Right ventricle myocardium inferior (tissue), 1 donor: ENCODE measurements at regions not wholly inside any gene's neighbourhood (a gene's known extent, or its start where the extent isn't known, plus 50 kb on each side); places are given as distances from the start of the nearest gene placed in this dataset.

Source experiments
- ATAC-seq: fragments of 200-7000 bp; cut with Tn5 transposase; one replicate; pipeline ENCODE4 v1.9.1; 2020; ENCODE audit warnings: mild to moderate bottlenecking, moderate library complexity
- DNase-seq: peaks from one replicate; pipeline ENCODE4 v3.0.0; 2021; ENCODE audit errors: missing footprints
- intact Hi-C: fragments of 100-400 bp; cut with DNase I; formaldehyde crosslinking; loops from one replicate; pipeline ENCODE4 v1.11.0; 2022
- donor health status: DM: no; HTN: yes; CAD: no; lungs with severe emphysema.

- intact Hi-C loops, result no loop called here
- no peak for ATAC-seq
Observed at GRCh38 chr19:31706691-31707620, 357.7 kb upstream of the TSHZ3 start.

GRCh38 chr19:31708520-31708919, 359.3 kb upstream of the TSHZ3 start:
- DNase-seq, result no peak
- intact Hi-C loops, result no loop called here
- no peak for ATAC-seq

More at GRCh38 chr19:31706691-31707620, 357.7 kb upstream of the TSHZ3 start:
- DNase-seq, result no peak

GRCh38 chr19:31709476-31709875, 360.2 kb upstream of the TSHZ3 start:
- intact Hi-C loops, result no loop called here
- DNase-seq, result no peak
- no peak for ATAC-seq

DNA sequence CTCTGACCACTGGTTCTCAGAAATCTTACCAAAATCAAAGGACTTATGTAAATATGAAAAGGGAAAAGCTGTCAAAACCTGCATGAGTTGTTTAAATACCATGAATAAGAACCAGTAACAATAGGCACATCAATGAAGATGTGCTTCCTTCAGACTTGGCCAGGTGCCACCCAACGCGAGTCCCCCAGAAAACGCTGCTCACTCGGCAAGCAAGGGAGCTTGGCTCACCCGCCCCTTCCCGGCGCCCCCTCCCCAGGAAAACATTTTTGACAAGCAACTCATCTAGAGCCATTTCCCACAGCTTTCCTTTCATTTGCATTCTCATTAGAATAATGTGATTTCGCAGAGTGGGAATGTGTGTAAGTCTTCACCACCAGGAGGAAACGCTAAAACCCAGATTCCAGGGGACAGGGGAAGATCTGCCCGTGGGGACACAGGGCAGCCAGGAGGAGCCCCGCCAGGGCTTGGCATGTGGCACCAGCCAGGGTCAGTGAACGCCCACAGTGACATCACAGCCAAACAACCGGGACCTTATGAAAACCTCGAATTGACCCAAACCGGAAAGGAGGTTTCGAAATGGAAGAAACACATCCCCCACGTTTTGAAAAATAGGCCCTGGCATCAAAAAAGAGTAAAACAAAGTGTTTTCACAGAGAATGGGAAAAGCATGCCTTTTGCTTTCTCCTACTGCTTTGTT, 366.2 kb upstream of the TSHZ3 start:
- no peak for DNase-seq
- intact Hi-C loops, result no loop called here
- ATAC-seq, result no peak

GRCh38 chr19:31716826-31717225, 367.6 kb upstream of the TSHZ3 start:
- intact Hi-C loops, result no loop called here
- no peak for ATAC-seq
- DNase-seq, result no peak

- no peak for ATAC-seq
- intact Hi-C loops, result no loop called here
- DNase-seq, result no peak
Observed at GRCh38 chr19:31717269-31717923, 368.2 kb upstream of the TSHZ3 start.

- intact Hi-C loops, result no loop called here
- no peak for DNase-seq
- ATAC-seq, result no peak
Observed at GRCh38 chr19:31718032-31718431, 368.8 kb upstream of the TSHZ3 start.

DNA sequence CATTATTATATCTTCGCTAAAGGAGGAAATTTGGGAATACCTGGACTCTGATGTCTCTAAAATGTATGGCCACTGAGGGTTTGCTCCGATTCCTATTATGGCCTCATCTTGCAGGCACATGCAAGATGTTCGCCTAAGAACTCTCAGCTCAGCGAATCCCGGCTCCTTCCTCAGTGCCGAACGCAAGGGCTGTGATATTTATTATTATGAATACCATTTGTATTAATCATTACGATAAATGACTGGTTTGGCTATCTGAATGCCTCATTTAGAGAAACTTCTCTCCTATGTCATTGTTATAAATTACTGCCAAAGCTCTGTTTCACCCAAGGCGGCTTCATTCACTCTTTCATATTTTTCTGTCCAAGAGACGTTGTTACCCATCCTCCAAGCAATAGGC, 369.7 kb upstream of the TSHZ3 start:
- intact Hi-C loops, result no loop called here
- no peak for ATAC-seq
- DNase-seq, result no peak

GRCh38 chr19:31723101-31723500, 373.9 kb upstream of the TSHZ3 start:
- intact Hi-C loops, result no loop called here
- ATAC-seq, result no peak
- no peak for DNase-seq

DNA sequence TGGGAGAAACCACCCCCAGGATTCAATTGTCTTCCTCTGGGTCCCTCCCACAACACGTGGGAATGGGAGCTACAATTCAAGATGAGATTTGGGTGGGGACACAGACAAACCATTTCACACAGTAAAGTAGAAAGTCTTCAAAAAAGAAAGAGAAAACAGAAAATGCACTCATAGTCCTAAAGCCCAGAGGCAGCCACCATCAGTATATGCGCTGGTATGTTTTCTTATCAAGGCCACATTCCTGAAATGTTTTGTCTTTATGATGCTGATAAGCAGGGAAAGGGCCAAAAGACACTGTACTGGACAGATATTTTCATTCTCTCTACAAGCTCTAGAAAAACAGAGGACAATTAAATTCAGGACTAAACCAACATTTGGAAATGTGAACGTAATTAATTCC, 375.8 kb upstream of the TSHZ3 start:
- intact Hi-C loops, result no loop called here
- DNase-seq (no peak), ATAC-seq (no peak)

DNA sequence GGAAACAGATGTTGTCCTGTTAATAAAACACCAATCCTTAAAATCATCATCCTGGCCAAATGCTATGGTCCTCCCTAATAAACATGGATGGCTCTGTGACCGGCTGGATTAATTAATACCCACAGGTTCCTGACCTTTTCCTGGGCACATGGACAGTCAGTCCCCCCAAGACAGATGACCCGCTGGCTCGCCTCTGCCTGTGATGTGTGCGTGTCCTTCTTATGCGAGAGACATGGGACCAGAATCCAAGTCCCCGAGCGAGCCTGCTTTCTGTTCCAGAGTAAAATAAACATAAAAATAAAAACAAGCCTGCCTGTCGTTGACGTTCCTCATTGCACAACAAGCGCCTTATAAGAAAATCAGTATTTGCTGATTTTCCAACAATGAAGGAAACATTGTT, 378.3 kb upstream of the TSHZ3 start:
- no peak for DNase-seq
- intact Hi-C loops, result no loop called here
- ATAC-seq, result no peak

- DNase-seq (no peak), ATAC-seq (no peak)
- intact Hi-C loops, result no loop called here
Observed at GRCh38 chr19:31730270-31730669, 381.0 kb upstream of the TSHZ3 start.

DNA sequence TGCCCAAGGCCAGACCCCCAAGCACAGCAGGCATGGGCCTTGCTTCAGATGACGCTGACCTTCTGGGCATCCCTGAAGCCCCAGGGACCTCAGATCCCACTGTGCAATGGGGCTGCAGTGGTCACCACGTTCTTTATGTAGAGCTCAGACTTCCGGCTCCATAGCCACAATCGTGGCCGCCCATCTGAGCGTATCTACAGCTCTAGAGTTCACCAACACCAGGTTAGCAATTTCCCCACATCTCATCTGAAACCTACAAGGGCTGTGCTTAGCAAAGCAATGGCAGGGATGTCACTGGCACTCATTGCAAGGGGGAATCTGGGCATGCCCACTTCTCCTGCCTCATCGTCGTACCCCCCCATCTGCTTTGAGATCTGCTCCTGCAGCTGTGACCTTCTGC, 384.4 kb upstream of the TSHZ3 start:
- ATAC-seq (no peak), DNase-seq (no peak)
- intact Hi-C loops, result no loop called here

DNA sequence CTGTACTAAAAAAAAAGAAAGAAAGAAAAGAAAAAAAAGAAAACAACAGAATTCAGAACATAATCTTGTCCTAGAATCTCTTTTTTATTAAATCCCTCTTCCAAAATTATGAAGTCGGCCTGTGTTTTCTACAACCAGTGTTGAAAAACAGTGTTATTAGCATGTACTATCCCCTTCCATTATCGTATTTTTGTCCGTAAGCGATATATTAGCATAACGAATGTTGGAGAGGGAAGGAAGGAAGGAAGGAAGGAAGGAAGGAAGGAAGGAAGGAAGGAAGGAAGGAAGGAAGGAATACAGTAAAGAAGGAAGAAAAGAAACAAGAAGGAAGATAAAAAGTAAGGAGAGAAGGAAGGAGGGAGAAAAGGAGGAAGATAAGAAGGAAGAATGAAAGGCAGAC, 393.0 kb upstream of the TSHZ3 start:
- ATAC-seq (no peak), DNase-seq (no peak)
- intact Hi-C loops, result no loop called here

- DNase-seq, result no peak
- no peak for ATAC-seq
- intact Hi-C loops, result no loop called here
Observed at GRCh38 chr19:31745731-31746130, 396.5 kb upstream of the TSHZ3 start.

DNA sequence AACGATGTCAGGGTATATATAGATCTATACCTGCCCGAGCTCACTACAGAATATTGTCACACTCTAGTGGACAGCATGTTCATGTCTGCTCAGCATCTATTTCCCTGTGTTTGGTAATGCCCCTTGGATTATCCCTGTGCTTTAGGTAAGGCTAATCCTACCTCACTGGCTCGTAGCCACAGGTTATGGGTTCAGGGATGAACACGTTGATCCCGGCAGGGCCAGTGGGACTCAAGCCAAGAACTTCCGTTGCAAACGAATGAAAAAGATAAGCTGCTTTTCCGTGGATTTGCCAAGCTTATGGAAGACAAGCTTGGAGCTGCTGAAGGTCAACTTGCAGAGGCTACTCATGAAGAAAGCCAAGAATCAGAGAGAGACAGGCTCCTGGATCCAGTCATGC, 400.0 kb upstream of the TSHZ3 start:
- intact Hi-C loops, result no loop called here
- DNase-seq (no peak), ATAC-seq (no peak)

GRCh38 chr19:31759359-31759758, 410.1 kb upstream of the TSHZ3 start:
- ATAC-seq (no peak), DNase-seq (no peak)
- intact Hi-C loops, result no loop called here

- DNase-seq, result no peak
- no peak for ATAC-seq
- intact Hi-C loops, result no loop called here
Observed at GRCh38 chr19:31761281-31761913, 412.2 kb upstream of the TSHZ3 start.

DNA sequence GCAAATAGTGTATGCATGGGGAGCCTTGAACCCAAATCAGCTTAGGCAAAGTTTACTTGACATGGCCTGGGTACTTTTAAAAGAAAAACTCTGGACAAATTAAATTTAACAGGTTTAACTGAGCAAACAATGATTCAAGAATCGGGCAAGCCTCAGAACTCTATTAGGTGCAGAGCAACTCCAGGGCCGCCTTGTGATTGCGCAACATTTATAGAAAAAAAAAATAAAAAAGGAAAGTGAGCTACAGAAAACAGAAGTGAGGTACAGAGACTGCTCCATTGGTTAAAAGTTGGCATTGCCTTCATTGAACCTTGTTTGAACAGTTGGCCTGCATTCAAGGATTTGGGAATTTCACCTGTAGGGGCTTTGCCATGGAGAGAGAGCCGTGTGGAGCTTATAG, 421.0 kb upstream of the TSHZ3 start:
- ATAC-seq, result no peak
- DNase-seq, result no peak
- intact Hi-C loops, result no loop called here
